Esophagus muscularis mucosa (tissue), 3 donors: ENCODE measurements at regions not wholly inside any gene's neighbourhood (a gene's known extent, or its start where the extent isn't known, plus 50 kb on each side); places are given as distances from the start of the nearest gene placed in this dataset.
"Not testable (repeated sequence)": the region's sequence is repeated elsewhere in the genome, so short reads cannot be mapped to it uniquely, and the experiment has no call there.

ENCODE experiments used
- CTCF ChIP-seq, 3 experiments: fragments of 200-600 bp in 2 of 3; fragments of 450-650 bp in 1 of 3; sonication (generic) in 2 of 3; IDR thresholded peaks; one replicate each; pipeline ENCODE4 v1.5.1; 2017 to 2019; ENCODE audit warnings: antibody characterized with exemption in 3 of 3, mild to moderate bottlenecking in 2 of 3, moderate library complexity in 1 of 3
- POLR2A ChIP-seq: fragments of 450-650 bp; IDR thresholded peaks from one replicate; pipeline ENCODE4 v1.6.1; 2017; ENCODE audit warnings: antibody characterized with exemption, moderate library complexity, mild to moderate bottlenecking, low read depth
- POLR2AphosphoS5 ChIP-seq, 2 donors: sonication (generic); formaldehyde crosslinking; IDR thresholded peaks; one replicate each; pipeline ENCODE4 v1.6.1; 2017; ENCODE audit warnings: antibody characterized with exemption in 2 of 2

DNA sequence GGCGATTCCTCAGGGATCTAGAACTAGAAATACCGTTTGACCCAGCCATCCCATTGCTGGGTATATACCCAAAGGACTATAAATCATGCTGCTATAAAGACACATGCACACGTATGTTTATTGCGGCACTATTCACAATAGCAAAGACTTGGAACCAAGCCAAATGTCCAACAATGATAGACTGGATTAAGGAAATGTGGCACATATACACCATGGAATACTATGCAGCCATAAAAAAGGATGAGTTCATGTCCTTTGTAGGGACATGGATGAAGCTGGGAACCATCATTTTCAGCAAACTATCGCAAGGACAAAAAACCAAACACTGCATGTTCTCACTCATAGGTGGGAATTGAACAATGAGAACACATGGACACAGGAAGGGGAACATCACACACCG lies 311.1 kb downstream of the PTGER3 start:
- not testable (repeated sequence) for TF ChIP-seq POLR2AphosphoS5 (IDR thresholded peaks at IDR 0.05); CTCF (IDR thresholded peaks at IDR 0.05); POLR2A
